A549 (cell line): ENCODE measurements at regions not wholly inside any gene's neighbourhood (a gene's known extent, or its start where the extent isn't known, plus 50 kb on each side); places are given as distances from the start of the nearest gene placed in this dataset.

Source experiments
- ATAC-seq, 2 experiments: fragments of 200-7000 bp in 1 of 2; fragments of >200 bp in 1 of 2; cut with Nextera tagmentation in 1 of 2; cut with Tn5 transposase in 1 of 2; 3 replicates each; pipeline versions ENCODE4 v1.8.0 to v1.9.1; 2018 to 2020; ENCODE audit warnings: mild to moderate bottlenecking in 1 of 2, moderate library complexity in 1 of 2
- CTCF ChIA-PET: fragments of 300-600 bp; sonication (Branson Sonifier 250); formaldehyde crosslinking; extraction: SDS; loops from one replicate; lab custom pipeline; 2021; ENCODE audit warnings: antibody characterized with exemption, inconsistent platforms; lab: Yijun Ruan, JAX
- POLR2A ChIA-PET: fragments of 350-600 bp; formaldehyde crosslinking; extraction: SDS; loops from one replicate; lab custom pipeline; 2021; ENCODE audit warnings: antibody characterized with exemption, inconsistent platforms; lab: Yijun Ruan, JAX
- DNase-seq, 2 experiments: peaks; one replicate each; pipeline versions ENCODE4 v3.0.0 to v3.0.0-alpha.2; 2011 to 2016; ENCODE audit warnings: low read depth in 1 of 2, low spot score in 1 of 2
- FAIRE-seq: peaks from 2 replicates; lab custom pipeline; 2011; peaks lifted over from hg19 to GRCh38; lab: Jason Lieb, UNC
- H3K27ac ChIP-seq, 2 experiments: fragments of >200 bp; sonication (Bioruptor Twin); formaldehyde crosslinking; 3 replicates each; pipeline ENCODE4 v1.5.1; 2016 to 2017
- H3K4me1 ChIP-seq: fragments of >200 bp; sonication (Bioruptor Twin); formaldehyde crosslinking; 3 replicates; pipeline ENCODE4 v1.6.1; 2016
- H3K4me2 ChIP-seq: fragments of >200 bp; sonication (Bioruptor Twin); formaldehyde crosslinking; 3 replicates; pipeline ENCODE4 v1.6.1; 2016
- H3K4me3 ChIP-seq: fragments of >200 bp; sonication (Bioruptor Twin); formaldehyde crosslinking; 3 replicates; pipeline ENCODE4 v1.5.1; 2016
- H3K9me3 ChIP-seq: fragments of >200 bp; sonication (Bioruptor Twin); formaldehyde crosslinking; 3 replicates; pipeline ENCODE4 v1.6.1; 2016
- BHLHE40 ChIP-seq: IDR thresholded peaks from 2 replicates; pipeline ENCODE4 v1.6.1; 2012; ENCODE audit warnings: low read depth, low read length, inconsistent platforms
- CBX2 ChIP-seq: fragments of 200-600 bp; sonication (generic); IDR thresholded peaks from 2 replicates; pipeline ENCODE4 v1.6.1; 2016; ENCODE audit warnings: low read depth, mild to moderate bottlenecking, borderline replicate concordance
- CBX8 ChIP-seq: fragments of 200-600 bp; sonication (generic); IDR thresholded peaks from 2 replicates; pipeline ENCODE4 v1.6.1; 2016
- CHD4 ChIP-seq: fragments of 200-600 bp; sonication (generic); IDR thresholded peaks from 2 replicates; pipeline ENCODE4 v1.6.1; 2016; ENCODE audit warnings: antibody characterized with exemption, mild to moderate bottlenecking, borderline replicate concordance
- EHMT2 ChIP-seq: fragments of 200-600 bp; sonication (generic); IDR thresholded peaks from 2 replicates; pipeline ENCODE4 v1.6.1; 2016; ENCODE audit warnings: antibody characterized with exemption, low read depth, mild to moderate bottlenecking, moderate library complexity
- EP300 ChIP-seq, 2 experiments: fragments of >200 bp; sonication (Bioruptor Twin); formaldehyde crosslinking; IDR thresholded peaks; 2 replicates in 1 of 2; 3 replicates in 1 of 2; pipeline ENCODE4 v1.6.1; 2016 to 2017
- ESRRA ChIP-seq: fragments of 150-350 bp; IDR thresholded peaks from 2 replicates; pipeline ENCODE4 v1.6.1; 2014; ENCODE audit warnings: mild to moderate bottlenecking, low read length, borderline replicate concordance
- HEYL ChIP-seq: fragments of 250-450 bp; sonication (Bioruptor Pico); IDR thresholded peaks from 2 replicates; pipeline ENCODE4 v1.8.0; 2021; ENCODE audit warnings: mild to moderate bottlenecking, moderate library complexity
- JUNB ChIP-seq: fragments of >200 bp; sonication (Bioruptor Twin); formaldehyde crosslinking; IDR thresholded peaks from 2 replicates; pipeline ENCODE4 v1.6.1; 2016
- KDM5A ChIP-seq: fragments of 200-600 bp; sonication (generic); IDR thresholded peaks from 2 replicates; pipeline ENCODE4 v1.6.1; 2016; ENCODE audit warnings: antibody characterized with exemption, mild to moderate bottlenecking
- MYC ChIP-seq: IDR thresholded peaks from 2 replicates; pipeline ENCODE4 v1.6.1; 2012; ENCODE audit warnings: mild to moderate bottlenecking, inconsistent platforms, low read length, improper control_type of control experiment, borderline replicate concordance
- NPAS2 ChIP-seq: fragments of 250-450 bp; sonication (Bioruptor Pico); IDR thresholded peaks from 2 replicates; pipeline ENCODE4 v1.8.0; 2022; ENCODE audit warnings: mild to moderate bottlenecking, moderate library complexity, borderline replicate concordance
- NR3C1 ChIP-seq: fragments of >200 bp; sonication (Bioruptor Twin); formaldehyde crosslinking; IDR thresholded peaks from 3 replicates; pipeline ENCODE4 v1.6.1; 2017
- PHF8 ChIP-seq: fragments of 200-600 bp; sonication (generic); IDR thresholded peaks from 2 replicates; pipeline ENCODE4 v1.6.1; 2016; ENCODE audit warnings: low read depth, mild to moderate bottlenecking, antibody characterized with exemption, moderate library complexity, borderline replicate concordance
- POLR2A ChIP-seq: IDR thresholded peaks from 2 replicates; pipeline ENCODE4 v1.6.1; 2012; ENCODE audit warnings: mild to moderate bottlenecking, low read length
- RAD21 ChIP-seq, 2 experiments: fragments of >200 bp in 1 of 2; sonication (Bioruptor Twin) in 1 of 2; formaldehyde crosslinking in 1 of 2; IDR thresholded peaks in 1 of 2; conservative IDR thresholded peaks in 1 of 2; 2 replicates in 1 of 2; 3 replicates in 1 of 2; pipeline ENCODE4 v1.6.1; 2012 to 2018; ENCODE audit warnings: inconsistent platforms in 1 of 2
- RCOR1 ChIP-seq: fragments of 150-350 bp; IDR thresholded peaks from 2 replicates; pipeline ENCODE4 v1.6.1; 2014; ENCODE audit warnings: antibody characterized with exemption, low read length, low read depth
- RFX5 ChIP-seq: fragments of 450-650 bp; IDR thresholded peaks from 2 replicates; pipeline ENCODE4 v1.7.1; 2014; ENCODE audit warnings: antibody characterized with exemption, mild to moderate bottlenecking, moderate library complexity
- RNF2 ChIP-seq: fragments of 200-600 bp; sonication (generic); IDR thresholded peaks from 2 replicates; pipeline ENCODE4 v1.6.1; 2016; ENCODE audit warnings: low read depth, mild to moderate bottlenecking, antibody characterized with exemption, moderate library complexity, borderline replicate concordance
- ZC3H11A ChIP-seq: fragments of 450-650 bp; IDR thresholded peaks from 2 replicates; pipeline ENCODE4 v1.6.1; 2014; ENCODE audit warnings: antibody characterized with exemption, mild to moderate bottlenecking
- ZNF302 ChIP-seq: fragments of 250-450 bp; sonication (Bioruptor Pico); IDR thresholded peaks from 2 replicates; pipeline ENCODE4 v1.9.0; 2021; ENCODE audit warnings: inconsistent platforms, mild to moderate bottlenecking, moderate library complexity
- WGBS: methylation state at CpG from one replicate; pipeline ENCODE4 v1.1.6; 2017; ENCODE audit errors: missing lambda C conversion rate; 5-methylcytosine and 5-hydroxymethylcytosine counted together
- TF ChIP-seq, protein P1 (sequence below): fragments of 150-350 bp; IDR thresholded peaks from 2 replicates; pipeline ENCODE4 v1.6.1; 2014; ENCODE audit warnings: low read depth, mild to moderate bottlenecking, low read length
- TF ChIP-seq, protein P2 (sequence below): fragments of 250-450 bp; sonication (Bioruptor Pico); IDR thresholded peaks from 2 replicates; pipeline ENCODE4 v1.5.0; 2020; ENCODE audit warnings: low read depth, mild to moderate bottlenecking, moderate library complexity
- TF ChIP-seq, protein P3 (sequence below): fragments of 200-600 bp; sonication (generic); IDR thresholded peaks from 2 replicates; pipeline ENCODE4 v1.6.1; 2016; ENCODE audit warnings: antibody characterized with exemption, mild to moderate bottlenecking, moderate library complexity
- TF ChIP-seq, protein P4 (sequence below): fragments of >200 bp; sonication (Bioruptor Twin); formaldehyde crosslinking; IDR thresholded peaks from 2 replicates; pipeline ENCODE4 v1.6.1; 2016

DNA sequence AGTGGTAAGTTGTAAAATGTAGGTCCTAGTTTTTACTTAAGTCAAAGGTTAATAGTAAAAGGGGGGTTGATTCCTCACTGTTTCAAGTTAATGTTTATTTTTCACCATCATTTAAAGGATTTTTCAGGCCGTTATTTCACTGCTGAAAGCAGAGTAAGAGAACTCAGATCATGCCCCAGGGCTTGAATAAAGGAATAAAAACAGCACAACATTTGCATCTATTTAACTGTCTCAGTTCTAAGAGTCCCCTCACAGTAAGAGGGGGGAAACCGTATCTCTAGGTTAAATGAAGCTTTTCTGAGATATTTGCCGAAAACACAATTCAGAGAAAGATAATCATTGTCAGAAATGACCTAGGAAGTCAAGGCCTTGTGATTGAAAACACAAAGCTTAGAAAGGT lies 138.2 kb upstream of the KCTD1 start:
- ChIA-PET CTCF (interaction anchor here (0.6 kb wide), 1 partner anchor 754 kb away, joined by 4 read pairs; no protein-coding TSS in a partner anchor), POLR2A (no interaction called here)
- no peak overlapping the region for H3K27ac ChIP-seq
- no peaks in the 10 kb centered on the region for H3K9me3 ChIP-seq
- FAIRE-seq (no peak), ATAC-seq (no peak), DNase-seq (no peak)
- no peaks in the 10 kb centered on the region for H3K4me1 ChIP-seq
- no peak overlapping the region for H3K4me2 ChIP-seq
- H3K4me3 ChIP-seq, result no peak overlapping the region
- TF ChIP-seq RCOR1 (no peak), CBX8 (no peak), JUNB (no peak), RNF2 (no peak), POLR2A (no peak), EP300 (IDR thresholded peaks at IDR 0.05) (no peak), ESRRA (no peak), BHLHE40 (no peak)
- TF ChIP-seq, protein P1, sequence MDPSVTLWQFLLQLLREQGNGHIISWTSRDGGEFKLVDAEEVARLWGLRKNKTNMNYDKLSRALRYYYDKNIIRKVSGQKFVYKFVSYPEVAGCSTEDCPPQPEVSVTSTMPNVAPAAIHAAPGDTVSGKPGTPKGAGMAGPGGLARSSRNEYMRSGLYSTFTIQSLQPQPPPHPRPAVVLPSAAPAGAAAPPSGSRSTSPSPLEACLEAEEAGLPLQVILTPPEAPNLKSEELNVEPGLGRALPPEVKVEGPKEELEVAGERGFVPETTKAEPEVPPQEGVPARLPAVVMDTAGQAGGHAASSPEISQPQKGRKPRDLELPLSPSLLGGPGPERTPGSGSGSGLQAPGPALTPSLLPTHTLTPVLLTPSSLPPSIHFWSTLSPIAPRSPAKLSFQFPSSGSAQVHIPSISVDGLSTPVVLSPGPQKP, result no peak
- TF ChIP-seq, protein P2, sequence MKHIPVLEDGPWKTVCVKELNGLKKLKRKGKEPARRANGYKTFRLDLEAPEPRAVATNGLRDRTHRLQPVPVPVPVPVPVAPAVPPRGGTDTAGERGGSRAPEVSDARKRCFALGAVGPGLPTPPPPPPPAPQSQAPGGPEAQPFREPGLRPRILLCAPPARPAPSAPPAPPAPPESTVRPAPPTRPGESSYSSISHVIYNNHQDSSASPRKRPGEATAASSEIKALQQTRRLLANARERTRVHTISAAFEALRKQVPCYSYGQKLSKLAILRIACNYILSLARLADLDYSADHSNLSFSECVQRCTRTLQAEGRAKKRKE, result no peak
- WGBS, result 73% methylated on average over 3 of the region's 3 CpGs

DNA sequence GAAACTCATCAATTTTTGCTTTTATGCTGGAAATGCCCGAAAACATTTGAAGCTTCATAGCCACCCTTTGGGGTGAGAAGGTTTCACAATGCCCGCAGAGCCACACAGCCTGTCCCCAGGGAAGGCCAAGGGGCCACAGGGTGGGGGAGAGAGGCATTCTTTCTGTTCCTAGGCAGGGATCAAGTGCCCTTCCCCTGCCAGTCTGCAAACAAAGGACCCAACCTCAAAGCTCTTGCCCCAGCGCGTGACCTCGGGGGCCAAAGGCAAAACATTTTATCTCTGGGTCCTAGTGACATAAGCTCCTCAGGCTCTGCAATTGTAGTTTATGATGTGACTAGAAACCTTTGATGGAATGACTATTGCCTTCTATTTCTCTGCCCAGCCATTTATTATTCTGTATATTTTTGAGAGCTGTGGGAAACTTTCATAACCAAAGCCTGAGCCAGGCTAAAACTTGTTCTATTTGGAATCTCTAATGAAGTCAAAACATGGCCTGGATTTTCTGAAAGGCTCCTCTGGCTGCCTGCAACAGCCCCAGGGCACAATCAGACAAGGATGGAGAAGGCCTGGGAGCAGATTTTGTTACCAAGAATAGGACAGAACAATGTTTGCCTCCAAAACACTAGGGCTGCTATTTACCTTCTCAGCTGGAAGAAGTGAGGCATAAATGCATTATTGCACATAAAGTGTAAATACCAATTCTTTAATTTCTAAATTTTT lies 137.2 kb upstream of the KCTD1 start:
- Histone ChIP-seq H3K4me1 (no peaks in the 10 kb centered on the region), H3K9me3 (no peaks in the 10 kb centered on the region), H3K4me3 (no peak overlapping the region), H3K27ac (no peak overlapping the region), H3K4me2 (no peak overlapping the region)
- no peak for FAIRE-seq
- POLR2A ChIA-PET, result no interaction called here
- ATAC-seq, result no peak
- TF ChIP-seq CBX8 (no peak), PHF8 (no peak), ZNF302 (CRISPR knock-in tag) (no peak), CHD4 (no peak), EHMT2 (no peak), RFX5 (no peak), HEYL (no peak), RAD21 (conservative IDR thresholded peaks at IDR 0.05 in 1 of 2, IDR thresholded peaks at IDR 0.05 in 1 of 2) (no peak), NPAS2 (CRISPR knock-in tag) (no peak), MYC (no peak), ZC3H11A (no peak), CBX2 (no peak), KDM5A (no peak), NR3C1 (no peak), JUNB (no peak)
- TF ChIP-seq, protein P2, result no peak
- TF ChIP-seq, protein P3, sequence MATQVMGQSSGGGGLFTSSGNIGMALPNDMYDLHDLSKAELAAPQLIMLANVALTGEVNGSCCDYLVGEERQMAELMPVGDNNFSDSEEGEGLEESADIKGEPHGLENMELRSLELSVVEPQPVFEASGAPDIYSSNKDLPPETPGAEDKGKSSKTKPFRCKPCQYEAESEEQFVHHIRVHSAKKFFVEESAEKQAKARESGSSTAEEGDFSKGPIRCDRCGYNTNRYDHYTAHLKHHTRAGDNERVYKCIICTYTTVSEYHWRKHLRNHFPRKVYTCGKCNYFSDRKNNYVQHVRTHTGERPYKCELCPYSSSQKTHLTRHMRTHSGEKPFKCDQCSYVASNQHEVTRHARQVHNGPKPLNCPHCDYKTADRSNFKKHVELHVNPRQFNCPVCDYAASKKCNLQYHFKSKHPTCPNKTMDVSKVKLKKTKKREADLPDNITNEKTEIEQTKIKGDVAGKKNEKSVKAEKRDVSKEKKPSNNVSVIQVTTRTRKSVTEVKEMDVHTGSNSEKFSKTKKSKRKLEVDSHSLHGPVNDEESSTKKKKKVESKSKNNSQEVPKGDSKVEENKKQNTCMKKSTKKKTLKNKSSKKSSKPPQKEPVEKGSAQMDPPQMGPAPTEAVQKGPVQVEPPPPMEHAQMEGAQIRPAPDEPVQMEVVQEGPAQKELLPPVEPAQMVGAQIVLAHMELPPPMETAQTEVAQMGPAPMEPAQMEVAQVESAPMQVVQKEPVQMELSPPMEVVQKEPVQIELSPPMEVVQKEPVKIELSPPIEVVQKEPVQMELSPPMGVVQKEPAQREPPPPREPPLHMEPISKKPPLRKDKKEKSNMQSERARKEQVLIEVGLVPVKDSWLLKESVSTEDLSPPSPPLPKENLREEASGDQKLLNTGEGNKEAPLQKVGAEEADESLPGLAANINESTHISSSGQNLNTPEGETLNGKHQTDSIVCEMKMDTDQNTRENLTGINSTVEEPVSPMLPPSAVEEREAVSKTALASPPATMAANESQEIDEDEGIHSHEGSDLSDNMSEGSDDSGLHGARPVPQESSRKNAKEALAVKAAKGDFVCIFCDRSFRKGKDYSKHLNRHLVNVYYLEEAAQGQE, result no peak
- TF ChIP-seq, protein P4, sequence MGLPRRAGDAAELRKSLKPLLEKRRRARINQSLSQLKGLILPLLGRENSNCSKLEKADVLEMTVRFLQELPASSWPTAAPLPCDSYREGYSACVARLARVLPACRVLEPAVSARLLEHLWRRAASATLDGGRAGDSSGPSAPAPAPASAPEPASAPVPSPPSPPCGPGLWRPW, result no peak
- TF ChIP-seq, protein P1, result no peak
- WGBS, result 92% methylated on average over 5 of the region's 5 CpGs
- no peak for DNase-seq
- CTCF ChIA-PET, result no interaction called here
